H1 (cell line): ENCODE measurements at regions not wholly inside any gene's neighbourhood (a gene's known extent, or its start where the extent isn't known, plus 50 kb on each side); places are given as distances from the start of the nearest gene placed in this dataset.

Experiments
- BCL11A ChIP-seq, 2 experiments: IDR thresholded peaks; one replicate each; pipeline ENCODE4 v1.6.1; 2011; ENCODE audit warnings: low read depth in 2 of 2, low read length in 2 of 2, mild to moderate bottlenecking in 2 of 2
- POLR2A ChIP-seq, 2 experiments: IDR thresholded peaks; 1 replicate in 1 of 2; 2 replicates in 1 of 2; pipeline ENCODE4 v1.6.1; 2011; ENCODE audit warnings: low read depth in 2 of 2, low read length in 2 of 2, mild to moderate bottlenecking in 2 of 2; ENCODE audit errors: control extremely low read depth in 1 of 2

- TF ChIP-seq BCL11A (IDR thresholded peaks at IDR 0.05; ENCODE audit: low read depth in 2 of 2, low read length in 2 of 2) (no peak), POLR2A (IDR thresholded peaks at IDR 0.05; ENCODE audit: control extremely low read depth in 1 of 2, low read depth in 2 of 2, low read length in 2 of 2) (no peak)
Measured at GRCh38 chr1:5404412-5405203, 587.6 kb downstream of the NPHP4 start.
